Hepatocyte (in vitro differentiated cells): ENCODE measurements at regions not wholly inside any gene's neighbourhood (a gene's known extent, or its start where the extent isn't known, plus 50 kb on each side); places are given as distances from the start of the nearest gene placed in this dataset.

Source experiments
- EZH2 ChIP-seq: fragments of 200-600 bp; sonication (generic); IDR thresholded peaks from 2 replicates; pipeline ENCODE4 v1.6.1; 2016; ENCODE audit warnings: antibody characterized with exemption, mild to moderate bottlenecking, borderline replicate concordance
- EZH2phosphoT487 ChIP-seq: fragments of 200-600 bp; sonication (generic); IDR thresholded peaks from one replicate; pipeline ENCODE4 v1.6.1; 2018; ENCODE audit warnings: antibody characterized with exemption, mild to moderate bottlenecking, low read depth, moderate library complexity; ENCODE audit not compliant: unreplicated experiment, severe bottlenecking
- TF ChIP-seq, protein P1 (sequence below): fragments of 200-600 bp; sonication (generic); IDR thresholded peaks from 2 replicates; pipeline ENCODE4 v1.5.1; 2016; ENCODE audit warnings: antibody characterized with exemption, mild to moderate bottlenecking; ENCODE audit not compliant: poor library complexity

DNA sequence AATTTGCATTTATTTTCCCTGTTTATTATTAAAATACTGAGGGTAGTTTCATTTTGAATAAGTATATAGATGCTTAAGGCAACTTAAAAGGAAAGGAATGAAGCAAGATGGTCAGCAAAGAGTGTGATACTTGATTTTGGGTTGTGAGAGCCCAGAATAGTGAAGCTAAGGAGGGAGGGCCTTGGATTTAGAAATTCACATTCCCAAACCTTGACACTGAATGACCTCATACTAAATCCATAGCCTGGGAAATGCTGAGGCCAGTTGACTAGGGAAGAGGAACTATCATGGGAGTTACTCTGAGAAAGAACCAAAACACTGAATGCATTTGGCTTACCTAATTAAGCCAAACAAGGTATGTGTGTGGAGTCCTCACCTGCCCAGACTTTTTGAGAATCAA is 292.5 kb downstream of the SPATA31D1 start:
- TF ChIP-seq, protein P1, sequence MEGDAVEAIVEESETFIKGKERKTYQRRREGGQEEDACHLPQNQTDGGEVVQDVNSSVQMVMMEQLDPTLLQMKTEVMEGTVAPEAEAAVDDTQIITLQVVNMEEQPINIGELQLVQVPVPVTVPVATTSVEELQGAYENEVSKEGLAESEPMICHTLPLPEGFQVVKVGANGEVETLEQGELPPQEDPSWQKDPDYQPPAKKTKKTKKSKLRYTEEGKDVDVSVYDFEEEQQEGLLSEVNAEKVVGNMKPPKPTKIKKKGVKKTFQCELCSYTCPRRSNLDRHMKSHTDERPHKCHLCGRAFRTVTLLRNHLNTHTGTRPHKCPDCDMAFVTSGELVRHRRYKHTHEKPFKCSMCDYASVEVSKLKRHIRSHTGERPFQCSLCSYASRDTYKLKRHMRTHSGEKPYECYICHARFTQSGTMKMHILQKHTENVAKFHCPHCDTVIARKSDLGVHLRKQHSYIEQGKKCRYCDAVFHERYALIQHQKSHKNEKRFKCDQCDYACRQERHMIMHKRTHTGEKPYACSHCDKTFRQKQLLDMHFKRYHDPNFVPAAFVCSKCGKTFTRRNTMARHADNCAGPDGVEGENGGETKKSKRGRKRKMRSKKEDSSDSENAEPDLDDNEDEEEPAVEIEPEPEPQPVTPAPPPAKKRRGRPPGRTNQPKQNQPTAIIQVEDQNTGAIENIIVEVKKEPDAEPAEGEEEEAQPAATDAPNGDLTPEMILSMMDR, result no peak
- TF ChIP-seq EZH2phosphoT487, result no peak
- no peak for TF ChIP-seq EZH2
